IMR-90 (cell line): ENCODE measurements at regions not wholly inside any gene's neighbourhood (a gene's known extent, or its start where the extent isn't known, plus 50 kb on each side); places are given as distances from the start of the nearest gene placed in this dataset.

Source experiments
- ATAC-seq: fragments of 200-7000 bp; cut with Tn5 transposase; 2 replicates; pipeline ENCODE4 v1.9.1; 2020; ENCODE audit warnings: low read depth, mild to moderate bottlenecking, moderate library complexity
- BruUV-seq: library from RNA; stranded (reverse); fragments of 400-500 nt; replicated peaks from 2 replicates; lab custom pipeline; 2021; lab: Mats Ljungman, UMichigan
- CTCF ChIA-PET: fragments of 300-600 bp; formaldehyde crosslinking; extraction: SDS; loops from one replicate; lab custom pipeline; 2021; ENCODE audit warnings: antibody characterized with exemption; lab: Yijun Ruan, JAX
- POLR2A ChIA-PET: fragments of 300-600 bp; sonication (Branson Sonifier 250); formaldehyde crosslinking; loops from one replicate; lab custom pipeline; 2022; ENCODE audit warnings: antibody characterized with exemption; ENCODE audit not compliant: unreplicated experiment; lab: Charles Lee
- DNase-seq: peaks from one replicate; pipeline ENCODE4 v3.0.0; 2013
- H2AFZ ChIP-seq: replicated peaks from 2 replicates; pipeline ENCODE3; 2013; ENCODE audit warnings: low read length, mild to moderate bottlenecking; ENCODE audit not compliant: poor library complexity
- H2AK5ac ChIP-seq: 2 replicates; pipeline ENCODE4 v1.6.1; 2013; ENCODE audit warnings: low read depth, low read length, inconsistent platforms
- H2AK9ac ChIP-seq: replicated peaks from 2 replicates; pipeline ENCODE3; 2013; ENCODE audit warnings: mild to moderate bottlenecking, low read depth, low read length, moderate library complexity; ENCODE audit not compliant: poor library complexity
- H2BK120ac ChIP-seq: 2 replicates; pipeline ENCODE4 v1.6.1; 2013; ENCODE audit warnings: low read depth, low read length, inconsistent platforms
- H2BK15ac ChIP-seq: 3 replicates; pipeline ENCODE4 v1.6.1; 2013; ENCODE audit warnings: low read depth, low read length, inconsistent platforms
- H2BK20ac ChIP-seq: 2 replicates; pipeline ENCODE4 v1.6.1; 2013; ENCODE audit warnings: low read depth, mild to moderate bottlenecking, inconsistent platforms, low read length, moderate library complexity
- H2BK5ac ChIP-seq: 2 replicates; pipeline ENCODE4 v1.6.1; 2013; ENCODE audit warnings: mild to moderate bottlenecking, low read depth, low read length, inconsistent platforms; ENCODE audit not compliant: poor library complexity, severe bottlenecking
- H3K14ac ChIP-seq: replicated peaks from 2 replicates; pipeline ENCODE4 v1.6.1; 2013; ENCODE audit warnings: low read depth, low read length, inconsistent platforms
- H3K18ac ChIP-seq: 2 replicates; pipeline ENCODE4 v1.6.1; 2013; ENCODE audit warnings: low read depth, low read length, control low read depth
- H3K23ac ChIP-seq: 2 replicates; pipeline ENCODE4 v1.6.1; 2013; ENCODE audit warnings: low read depth, low read length, inconsistent platforms
- H3K27ac ChIP-seq: 2 replicates; pipeline ENCODE4 v1.5.1; 2013; ENCODE audit warnings: mild to moderate bottlenecking, control low read depth, low read length; ENCODE audit not compliant: insufficient read depth
- H3K27me3 ChIP-seq: 2 replicates; pipeline ENCODE4 v1.6.1; 2013; ENCODE audit warnings: low read length; ENCODE audit not compliant: control insufficient read depth, insufficient read depth
- H3K36me3 ChIP-seq: 2 replicates; pipeline ENCODE4 v1.6.1; 2013; ENCODE audit warnings: low read length, mixed read lengths; ENCODE audit not compliant: control insufficient read depth, insufficient read depth
- H3K4ac ChIP-seq: 2 replicates; pipeline ENCODE4 v1.6.1; 2013; ENCODE audit warnings: low read depth, low read length, inconsistent platforms
- H3K4me1 ChIP-seq: 2 replicates; pipeline ENCODE4 v1.6.1; 2013; ENCODE audit warnings: low read length, mixed read lengths; ENCODE audit not compliant: control insufficient read depth, insufficient read depth
- H3K4me2 ChIP-seq: 2 replicates; pipeline ENCODE4 v1.6.1; 2013; ENCODE audit warnings: low read depth, mild to moderate bottlenecking, control low read depth, low read length, moderate library complexity
- H3K4me3 ChIP-seq: 2 replicates; pipeline ENCODE4 v1.5.1; 2013; ENCODE audit warnings: low read depth, mild to moderate bottlenecking, control low read depth, low read length, moderate library complexity; ENCODE audit not compliant: insufficient read depth
- H3K56ac ChIP-seq: 2 replicates; pipeline ENCODE4 v1.6.1; 2013; ENCODE audit warnings: low read length, inconsistent platforms; ENCODE audit not compliant: insufficient read depth; ENCODE audit errors: extremely low read depth
- H3K79me1 ChIP-seq, 2 experiments: 2 replicates each; pipeline ENCODE4 v1.6.1; 2013; ENCODE audit warnings: low read length in 2 of 2, inconsistent platforms in 1 of 2, low read depth in 1 of 2
- H3K9ac ChIP-seq: 2 replicates; pipeline ENCODE4 v1.6.1; 2013; ENCODE audit warnings: low read depth, low read length, control low read depth
- H3K9me1 ChIP-seq: 2 replicates; pipeline ENCODE4 v1.6.1; 2013; ENCODE audit warnings: low read length, inconsistent platforms; ENCODE audit not compliant: insufficient read depth
- H3K9me3 ChIP-seq: 2 replicates; pipeline ENCODE4 v1.6.1; 2013; ENCODE audit warnings: low read length; ENCODE audit not compliant: control insufficient read depth, insufficient read depth
- H4K20me1 ChIP-seq: 2 replicates; pipeline ENCODE4 v1.6.1; 2013; ENCODE audit warnings: low read length, inconsistent platforms; ENCODE audit not compliant: insufficient read depth
- H4K5ac ChIP-seq: 2 replicates; pipeline ENCODE4 v1.6.1; 2013; ENCODE audit warnings: mild to moderate bottlenecking, low read depth, low read length, control low read depth
- H4K8ac ChIP-seq, 2 experiments: 2 replicates each; pipeline ENCODE4 v1.6.1; 2013; ENCODE audit warnings: low read depth in 2 of 2, low read length in 2 of 2, control low read depth in 1 of 2, inconsistent platforms in 1 of 2
- H4K91ac ChIP-seq: 2 replicates; pipeline ENCODE4 v1.6.1; 2013; ENCODE audit warnings: low read depth, low read length, inconsistent platforms; ENCODE audit not compliant: insufficient read depth
- BHLHE40 ChIP-seq: fragments of 150-350 bp; IDR thresholded peaks from 2 replicates; pipeline ENCODE4 v1.6.1; 2016; ENCODE audit warnings: mild to moderate bottlenecking, low read depth, low read length
- CEBPB ChIP-seq: IDR thresholded peaks from 2 replicates; pipeline ENCODE4 v1.6.1; 2012; ENCODE audit warnings: low read depth, low read length, improper control_type of control experiment
- CHD1 ChIP-seq: IDR thresholded peaks from 2 replicates; pipeline ENCODE4 v1.6.1; 2012; ENCODE audit warnings: low read depth, low read length, improper control_type of control experiment
- CTCF ChIP-seq: conservative IDR thresholded peaks from 2 replicates; pipeline ENCODE4 v1.5.1; 2012; ENCODE audit warnings: mild to moderate bottlenecking, low read depth, low read length, improper control_type of control experiment
- ELK1 ChIP-seq: fragments of 150-350 bp; IDR thresholded peaks from 2 replicates; pipeline ENCODE4 v1.6.1; 2016; ENCODE audit warnings: low read depth, mild to moderate bottlenecking, low read length, moderate library complexity, borderline replicate concordance
- FOS ChIP-seq: fragments of 150-350 bp; IDR thresholded peaks from 2 replicates; pipeline ENCODE4 v1.6.1; 2016; ENCODE audit warnings: low read depth, low read length
- MAFK ChIP-seq: IDR thresholded peaks from 2 replicates; pipeline ENCODE4 v1.6.1; 2012; ENCODE audit warnings: low read depth, low read length, improper control_type of control experiment
- MAZ ChIP-seq: IDR thresholded peaks from 2 replicates; pipeline ENCODE4 v1.6.1; 2012; ENCODE audit warnings: low read depth, mild to moderate bottlenecking, low read length, improper control_type of control experiment, moderate library complexity, borderline replicate concordance
- MXI1 ChIP-seq: IDR thresholded peaks from 2 replicates; pipeline ENCODE4 v1.6.1; 2012; ENCODE audit warnings: low read depth, mild to moderate bottlenecking, low read length, moderate library complexity, borderline replicate concordance
- NFE2L2 ChIP-seq: fragments of 150-350 bp; IDR thresholded peaks from 2 replicates; pipeline ENCODE4 v1.6.1; 2016; ENCODE audit warnings: low read depth, mild to moderate bottlenecking, low read length
- POLR2A ChIP-seq: IDR thresholded peaks from 2 replicates; pipeline ENCODE4 v1.6.1; 2012; ENCODE audit warnings: mild to moderate bottlenecking, low read depth, low read length
- RAD21 ChIP-seq: IDR thresholded peaks from 2 replicates; pipeline ENCODE4 v1.6.1; 2012; ENCODE audit warnings: low read length, improper control_type of control experiment
- RCOR1 ChIP-seq: IDR thresholded peaks from 2 replicates; pipeline ENCODE4 v1.6.1; 2012; ENCODE audit warnings: mild to moderate bottlenecking, low read length, improper control_type of control experiment; ENCODE audit not compliant: insufficient replicate concordance
- RFX5 ChIP-seq: IDR thresholded peaks from 2 replicates; pipeline ENCODE4 v1.8.0; 2012; ENCODE audit warnings: low read depth, mild to moderate bottlenecking, low read length, moderate library complexity
- SMC3 ChIP-seq: fragments of 150-350 bp; IDR thresholded peaks from 2 replicates; pipeline ENCODE4 v1.6.1; 2016; ENCODE audit warnings: low read depth, mild to moderate bottlenecking, antibody characterized with exemption, low read length, moderate library complexity
- USF2 ChIP-seq: fragments of 150-350 bp; IDR thresholded peaks from 2 replicates; pipeline ENCODE4 v1.6.1; 2017; ENCODE audit warnings: mild to moderate bottlenecking, antibody characterized with exemption, low read length, low read depth
- WGBS, 2 experiments: methylation state at CpG; one replicate each; pipeline versions ENCODE4 v1.1.5 to v1.1.7; 2013; ENCODE audit warnings: missing lambda C conversion rate in 2 of 2; ENCODE audit not compliant: insufficient read length in 1 of 2; ENCODE audit errors: extremely low coverage in 2 of 2; 5-methylcytosine and 5-hydroxymethylcytosine counted together
- dilution Hi-C: fragments of 300-500 bp; cut with HindIII; formaldehyde crosslinking; loops from one replicate; pipeline ENCODE4 v1.14.3; 2018; ENCODE audit warnings: low sequenced_read_pairs; ENCODE audit not compliant: unreplicated experiment
- in situ Hi-C: fragments of 300-500 bp; cut with MboI; formaldehyde crosslinking; loops from 3 replicates; pipeline ENCODE4 v1.14.3; 2019; ENCODE audit warnings: low sequenced_read_pairs, inconsistent platforms, mixed read lengths
- intact Hi-C: fragments of 100-400 bp; cut with micrococcal nuclease; formaldehyde crosslinking; loops from 2 replicates; pipeline ENCODE4 v1.10.0; 2022

DNA sequence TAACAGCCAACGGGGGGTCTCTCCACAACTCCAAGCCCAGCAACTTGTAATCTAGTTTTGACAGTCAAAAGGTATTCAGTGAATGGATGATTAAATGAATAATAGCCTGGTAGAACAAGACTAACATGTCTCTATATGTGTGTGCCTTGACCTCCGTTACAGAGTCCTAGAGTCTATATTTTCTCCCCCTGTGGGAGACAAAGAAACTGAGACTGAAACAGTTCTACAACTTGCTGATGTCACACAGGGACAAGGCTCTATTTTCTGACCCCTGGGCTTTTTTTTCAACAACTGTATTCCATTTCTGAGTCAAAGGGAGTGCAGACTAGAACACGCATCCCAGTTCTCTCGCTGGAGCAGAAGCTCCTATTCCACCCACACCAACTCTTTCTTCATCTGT lies 223.6 kb upstream of the AGAP1 start:
- H4K8ac ChIP-seq = peak overlapping the region in 1 of 2 experiments; percentile 66; a peak in 2 of 4 replicates
- H2BK20ac ChIP-seq = peak overlapping the region; percentile 80
- H3K9me1 ChIP-seq = peaks cover 14% of the 10 kb centered on the region
- no peaks in the 10 kb centered on the region for H3K79me1 ChIP-seq
- no peaks in the 10 kb centered on the region for H3K27me3 ChIP-seq
- no CpG with 5 or more reads among the region's 4 CpGs for WGBS, 2 experiments
- no peaks in the 10 kb centered on the region for H3K9me3 ChIP-seq
- H3K9ac ChIP-seq = no peak overlapping the region
- peak overlapping the region; percentile 53 for H3K4ac ChIP-seq
- peak overlapping the region; percentile 59 for H4K91ac ChIP-seq
- no peak overlapping the region for H2AK9ac ChIP-seq
- H2AK5ac ChIP-seq = peak overlapping the region; percentile 89
- no peaks in the 10 kb centered on the region for H3K36me3 ChIP-seq
- H3K4me2 ChIP-seq = no peak overlapping the region
- H3K4me1 ChIP-seq = peaks cover 25% of the 10 kb centered on the region
- H3K27ac ChIP-seq = no peak overlapping the region
- H2BK120ac ChIP-seq = peak overlapping the region; percentile 67
- H3K14ac ChIP-seq = 0 out of 2 replicates have a peak overlapping the region, but pooled peaks have one; percentile 55
- peak overlapping the region; percentile 12; the same call in 1 of the 2 replicates for H4K5ac ChIP-seq
- H4K20me1 ChIP-seq = no peaks in the 10 kb centered on the region
- H2BK5ac ChIP-seq = no peak overlapping the region
- dilution Hi-C loops = no loop called here
- intact Hi-C loops = no loop called here
- in situ Hi-C loops = no loop called here
- no peak overlapping the region for H3K4me3 ChIP-seq
- no TSS peak for BruUV-seq
- H2BK15ac ChIP-seq = peak overlapping the region; percentile 95
- CTCF ChIA-PET = interaction anchor here (1.2 kb wide), 1 partner anchor 13 kb away, joined by 3 read pairs; no protein-coding TSS in a partner anchor
- POLR2A ChIA-PET = no interaction called here
- TF ChIP-seq MAZ (no peak), RFX5 (no peak), CTCF (no peak), ELK1 (no peak), MXI1 (no peak), FOS (no peak), CHD1 (no peak), BHLHE40 (no peak), MAFK (no peak), SMC3 (no peak), NFE2L2 (no peak), RAD21 (no peak), CEBPB (no peak), POLR2A (no peak), RCOR1 (no peak), USF2 (no peak)
- H2AFZ ChIP-seq = no peak overlapping the region
- H3K18ac ChIP-seq = peak overlapping the region; percentile 73
- DNase-seq (no peak), ATAC-seq (no peak)
- no peak overlapping the region for H3K23ac ChIP-seq
- H3K56ac ChIP-seq = no peak overlapping the region
